MCF 10A (cell line): ENCODE measurements at regions not wholly inside any gene's neighbourhood (a gene's known extent, or its start where the extent isn't known, plus 50 kb on each side); places are given as distances from the start of the nearest gene placed in this dataset.
"Not testable (repeated sequence)": the region's sequence is repeated elsewhere in the genome, so short reads cannot be mapped to it uniquely, and the experiment has no call there.

Experiments used
- BruUV-seq: library from RNA; stranded (reverse); fragments of 400-500 nt; replicated peaks from 2 replicates; lab custom pipeline; 2021; lab: Mats Ljungman, UMichigan
- CTCF ChIA-PET: fragments of 300-600 bp; sonication (Branson Sonifier 250); formaldehyde crosslinking; extraction: SDS; loops from one replicate; lab custom pipeline; 2021; ENCODE audit warnings: antibody characterized with exemption, inconsistent platforms; lab: Yijun Ruan, JAX
- POLR2A ChIA-PET: fragments of 300-600, 350-650 bp; sonication (Branson Sonifier 250); formaldehyde crosslinking; extraction: SDS; loops from one replicate; lab custom pipeline; 2020; ENCODE audit warnings: antibody characterized with exemption, inconsistent platforms; lab: Yijun Ruan, JAX
- DNase-seq: peaks from one replicate; pipeline ENCODE4 v3.0.0-alpha.2; 2018; ENCODE audit not compliant: unreplicated experiment
- H3K27ac Mint-ChIP-seq: one replicate; pipeline ENCODE4 v1.8.0; 2022; ENCODE audit warnings: mild to moderate bottlenecking, low read depth, mixed read lengths; ENCODE audit not compliant: unreplicated experiment
- H3K27me3 Mint-ChIP-seq: one replicate; pipeline ENCODE4 v1.8.0; 2022; ENCODE audit warnings: mixed read lengths; ENCODE audit not compliant: insufficient read depth, unreplicated experiment
- H3K36me3 Mint-ChIP-seq: one replicate; pipeline ENCODE4 v1.8.0; 2022; ENCODE audit warnings: mild to moderate bottlenecking, moderate library complexity, mixed read lengths; ENCODE audit not compliant: insufficient read depth, unreplicated experiment
- H3K4me1 Mint-ChIP-seq: one replicate; pipeline ENCODE4 v1.8.0; 2022; ENCODE audit warnings: mixed read lengths; ENCODE audit not compliant: insufficient read depth, unreplicated experiment
- H3K4me3 Mint-ChIP-seq: one replicate; pipeline ENCODE4 v1.8.0; 2022; ENCODE audit warnings: mild to moderate bottlenecking, moderate library complexity, mixed read lengths; ENCODE audit not compliant: unreplicated experiment
- H3K9me3 Mint-ChIP-seq: one replicate; pipeline ENCODE4 v1.8.0; 2022; ENCODE audit warnings: mixed read lengths; ENCODE audit not compliant: unreplicated experiment
- CTCF ChIP-seq: fragments of 200-600 bp; IDR thresholded peaks from one replicate; pipeline ENCODE4 v1.8.0; 2022; ENCODE audit warnings: antibody characterized with exemption, mild to moderate bottlenecking; ENCODE audit not compliant: unreplicated experiment
- intact Hi-C: fragments of 100-400 bp; cut with micrococcal nuclease; formaldehyde crosslinking; loops from 2 replicates; pipeline ENCODE4 v1.14.1; 2022

GRCh38 chr5:159682623-159683022 is 233.7 kb upstream of the ADRA1B start:
- H3K27me3 Mint-ChIP-seq: no peaks in the 10 kb centered on the region
- intact Hi-C loops: loop anchor here (1.0 kb wide), 1 partner anchor 238 kb away; no protein-coding TSS in a partner anchor
- ChIA-PET CTCF (interaction anchor here (0.6 to 1.1 kb wide), 2 partner anchors 137 to 240 kb away, joined by 3 to 4 read pairs; no protein-coding TSS in a partner anchor), POLR2A (no interaction called here)
- TF ChIP-seq CTCF: no peak
- DNase-seq: peak; percentile 27
- no peak overlapping the region for H3K27ac Mint-ChIP-seq
- H3K4me1 Mint-ChIP-seq: no peaks in the 10 kb centered on the region
- H3K4me3 Mint-ChIP-seq: no peak overlapping the region
- H3K36me3 Mint-ChIP-seq: no peaks in the 10 kb centered on the region
- peaks cover 29% of the 10 kb centered on the region for H3K9me3 Mint-ChIP-seq
- BruUV-seq: no TSS peak

DNA sequence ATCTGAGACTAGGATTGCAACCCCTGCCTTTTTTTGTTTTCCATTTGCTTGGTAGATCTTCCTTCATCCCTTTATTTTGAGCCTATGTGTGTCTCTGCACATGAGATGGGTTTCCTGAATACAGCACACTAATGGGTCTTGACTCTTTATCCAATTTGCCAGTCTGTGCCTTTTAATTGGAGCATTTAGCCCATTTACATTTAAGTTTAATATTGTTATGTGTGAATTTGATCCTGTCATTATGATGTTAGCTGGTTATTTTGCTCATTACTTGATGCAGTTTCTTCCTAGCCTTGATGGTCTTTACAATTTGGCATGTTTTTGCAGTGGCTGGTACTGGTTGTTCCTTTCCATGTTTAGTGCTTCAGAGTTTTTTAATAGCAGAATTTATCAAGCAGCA is 228.4 kb upstream of the ADRA1B start:
- H3K4me3 Mint-ChIP-seq, intact Hi-C loops, CTCF ChIA-PET, DNase-seq, H3K4me1 Mint-ChIP-seq, BruUV-seq, POLR2A ChIA-PET, H3K27ac Mint-ChIP-seq, H3K27me3 Mint-ChIP-seq, H3K36me3 Mint-ChIP-seq: not testable (repeated sequence)
- H3K9me3 Mint-ChIP-seq: peaks cover 20% of the 10 kb centered on the region

DNA sequence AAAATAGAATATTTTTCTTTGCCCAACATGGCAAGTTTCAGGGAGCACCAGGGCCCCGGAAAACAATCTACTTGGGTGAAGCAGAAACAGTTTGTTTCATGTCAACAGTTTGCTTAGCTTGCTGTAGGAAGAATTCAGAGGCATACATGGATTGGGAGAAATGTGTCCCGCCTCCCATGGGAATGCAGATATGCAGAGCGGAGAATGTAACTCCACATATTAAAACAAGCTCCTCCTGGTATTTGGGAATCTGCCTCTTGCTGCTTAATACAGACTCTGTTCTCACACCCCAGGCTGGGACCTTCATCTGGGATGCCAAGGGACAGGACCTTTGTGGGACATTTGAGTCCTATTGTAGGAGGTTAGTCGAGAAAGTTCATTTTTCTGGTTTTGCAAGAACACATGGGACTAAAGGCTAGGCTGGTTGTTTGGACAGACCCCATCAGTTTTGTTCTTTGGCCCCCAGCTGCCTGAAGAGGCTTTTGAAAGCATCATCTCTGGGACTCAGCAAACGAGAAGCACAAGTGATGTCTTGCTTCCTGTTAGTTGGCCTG is 220.5 kb upstream of the ADRA1B start:
- no TSS peak for BruUV-seq
- intact Hi-C loops: no loop called here
- POLR2A ChIA-PET: no interaction called here
- H3K36me3 Mint-ChIP-seq: no peaks in the 10 kb centered on the region
- DNase-seq: no peak
- H3K4me3 Mint-ChIP-seq: no peak overlapping the region
- no peaks in the 10 kb centered on the region for H3K27me3 Mint-ChIP-seq
- no peak overlapping the region for H3K27ac Mint-ChIP-seq
- H3K9me3 Mint-ChIP-seq: peaks cover 27% of the 10 kb centered on the region
- no peaks in the 10 kb centered on the region for H3K4me1 Mint-ChIP-seq
- CTCF ChIA-PET: interaction anchor here (0.7 to 0.8 kb wide), 2 partner anchors 9 to 588 kb away, joined by 3 read pairs; no protein-coding TSS in a partner anchor
- no peak for TF ChIP-seq CTCF

- Mint-ChIP-seq H3K27ac (no peak overlapping the region), H3K4me1 (no peaks in the 10 kb centered on the region), H3K36me3 (no peaks in the 10 kb centered on the region), H3K27me3 (no peaks in the 10 kb centered on the region), H3K9me3 (peaks cover 16% of the 10 kb centered on the region), H3K4me3 (no peak overlapping the region)
- BruUV-seq: no TSS peak
- no peak for TF ChIP-seq CTCF
- POLR2A ChIA-PET: no interaction called here
- CTCF ChIA-PET: interaction anchor here (0.7 kb wide), 1 partner anchor 602 kb away, joined by 3 read pairs; no protein-coding TSS in a partner anchor
- intact Hi-C loops: no loop called here
- no peak for DNase-seq
Observed at GRCh38 chr5:159697530-159697929, 218.8 kb upstream of the ADRA1B start.
